Suprapubic skin (tissue), 4 donors: ENCODE measurements at regions not wholly inside any gene's neighbourhood (a gene's known extent, or its start where the extent isn't known, plus 50 kb on each side); places are given as distances from the start of the nearest gene placed in this dataset.
A peak's percentile ranks its signal among the peaks of the same experiment; 100 is the strongest.

Source experiments
- DNase-seq, 2 donors: peaks; one replicate each; pipeline ENCODE4 v3.0.0-alpha.2; 2019; ENCODE audit warnings: low spot score in 2 of 2
- H3K27ac ChIP-seq: fragments of 200-600 bp; sonication (generic); one replicate; pipeline ENCODE4 v1.5.1; 2019
- H3K27me3 ChIP-seq: fragments of 200-600 bp; sonication (generic); one replicate; pipeline ENCODE4 v1.5.1; 2019
- H3K36me3 ChIP-seq: fragments of 200-600 bp; sonication (generic); one replicate; pipeline ENCODE4 v1.5.1; 2019
- H3K4me1 ChIP-seq: fragments of 200-600 bp; sonication (generic); one replicate; pipeline ENCODE4 v1.5.1; 2019
- H3K4me3 ChIP-seq: fragments of 200-600 bp; sonication (generic); one replicate; pipeline ENCODE4 v1.5.1; 2019; ENCODE audit warnings: mild to moderate bottlenecking
- H3K9me3 ChIP-seq: fragments of 200-600 bp; sonication (generic); one replicate; pipeline ENCODE4 v1.5.1; 2019
- EP300 ChIP-seq: sonication (generic); formaldehyde crosslinking; IDR thresholded peaks from one replicate; pipeline ENCODE4 v1.6.1; 2017; ENCODE audit warnings: antibody characterized with exemption
- POLR2A ChIP-seq, 2 donors: fragments of 450-650 bp; IDR thresholded peaks; one replicate each; pipeline ENCODE4 v1.6.1; 2017; ENCODE audit warnings: antibody characterized with exemption in 2 of 2, mild to moderate bottlenecking in 2 of 2, moderate library complexity in 2 of 2
- POLR2AphosphoS5 ChIP-seq, 3 donors: sonication (generic); formaldehyde crosslinking; IDR thresholded peaks; one replicate each; pipeline ENCODE4 v1.6.1; 2017; ENCODE audit warnings: antibody characterized with exemption in 3 of 3
- WGBS: methylation state at CpG from one replicate; pipeline ENCODE4 v1.1.5; 2018; 5-methylcytosine and 5-hydroxymethylcytosine counted together
- TF ChIP-seq, protein P1 (sequence below), 2 donors: fragments of 200-600 bp in 1 of 2; fragments of 450-650 bp in 1 of 2; sonication (generic) in 1 of 2; IDR thresholded peaks; one replicate each; pipeline ENCODE4 v1.5.1; 2016 to 2019; ENCODE audit warnings: antibody characterized with exemption in 2 of 2, mild to moderate bottlenecking in 1 of 2, moderate library complexity in 1 of 2

DNA sequence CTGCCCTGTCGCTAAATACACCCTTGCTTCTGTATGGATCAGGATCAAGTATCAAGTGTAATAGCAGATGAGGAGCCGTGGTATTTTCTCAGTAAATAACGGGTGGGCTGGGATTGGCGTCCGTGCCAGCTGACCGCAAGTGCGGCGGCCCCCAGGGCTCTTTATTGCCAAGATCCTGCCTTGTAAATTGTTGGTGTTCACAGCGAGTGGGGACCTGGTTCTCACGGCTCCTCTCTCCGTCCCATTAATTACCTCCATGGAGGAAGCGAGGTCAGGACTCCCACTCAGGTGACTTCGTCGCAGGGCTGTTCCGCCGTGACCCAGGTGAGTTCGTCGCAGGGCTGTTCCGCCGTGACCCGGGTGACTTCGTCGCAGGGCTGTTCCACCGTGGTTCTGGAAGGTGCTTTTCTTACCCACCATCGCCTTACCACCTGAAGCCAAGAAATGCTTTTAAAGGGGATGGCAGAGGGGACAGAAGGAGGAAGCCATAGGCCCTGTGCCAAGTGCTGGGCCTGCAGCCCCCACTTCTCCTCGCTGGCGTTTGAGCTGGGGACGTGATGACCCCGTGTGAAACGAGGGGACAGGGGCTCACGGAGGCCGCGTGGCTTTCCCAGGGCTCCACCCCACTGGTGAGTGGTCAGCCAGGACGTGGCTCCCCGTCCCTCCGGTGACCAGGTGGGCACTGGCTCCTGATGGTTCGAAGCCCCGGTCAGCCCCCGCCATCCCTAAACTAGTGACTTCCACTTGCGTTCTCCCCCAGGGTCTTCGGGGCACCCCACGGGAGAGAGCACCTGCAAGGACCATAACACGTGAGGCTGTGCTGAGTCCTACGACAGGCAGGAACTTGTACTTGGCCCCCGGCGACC, 118.4 kb downstream of the TWIST2 start:
- H3K9me3 ChIP-seq: no peaks in the 10 kb centered on the region
- TF ChIP-seq, protein P1, sequence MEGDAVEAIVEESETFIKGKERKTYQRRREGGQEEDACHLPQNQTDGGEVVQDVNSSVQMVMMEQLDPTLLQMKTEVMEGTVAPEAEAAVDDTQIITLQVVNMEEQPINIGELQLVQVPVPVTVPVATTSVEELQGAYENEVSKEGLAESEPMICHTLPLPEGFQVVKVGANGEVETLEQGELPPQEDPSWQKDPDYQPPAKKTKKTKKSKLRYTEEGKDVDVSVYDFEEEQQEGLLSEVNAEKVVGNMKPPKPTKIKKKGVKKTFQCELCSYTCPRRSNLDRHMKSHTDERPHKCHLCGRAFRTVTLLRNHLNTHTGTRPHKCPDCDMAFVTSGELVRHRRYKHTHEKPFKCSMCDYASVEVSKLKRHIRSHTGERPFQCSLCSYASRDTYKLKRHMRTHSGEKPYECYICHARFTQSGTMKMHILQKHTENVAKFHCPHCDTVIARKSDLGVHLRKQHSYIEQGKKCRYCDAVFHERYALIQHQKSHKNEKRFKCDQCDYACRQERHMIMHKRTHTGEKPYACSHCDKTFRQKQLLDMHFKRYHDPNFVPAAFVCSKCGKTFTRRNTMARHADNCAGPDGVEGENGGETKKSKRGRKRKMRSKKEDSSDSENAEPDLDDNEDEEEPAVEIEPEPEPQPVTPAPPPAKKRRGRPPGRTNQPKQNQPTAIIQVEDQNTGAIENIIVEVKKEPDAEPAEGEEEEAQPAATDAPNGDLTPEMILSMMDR (IDR thresholded peaks at IDR 0.05): no peak
- TF ChIP-seq POLR2A (IDR thresholded peaks at IDR 0.05): no peak
- TF ChIP-seq POLR2AphosphoS5 (IDR thresholded peaks at IDR 0.05): no peak
- TF ChIP-seq EP300: no peak
- H3K36me3 ChIP-seq: no peaks in the 10 kb centered on the region
- 93% methylated on average over 38 of the region's 46 CpGs for WGBS
- no peak overlapping the region for H3K4me3 ChIP-seq
- peaks cover 13% of the 10 kb centered on the region for H3K27me3 ChIP-seq
- H3K27ac ChIP-seq: no peak overlapping the region
- DNase-seq: peak in 1 of 2 donors; percentile 68
- H3K4me1 ChIP-seq: no peaks in the 10 kb centered on the region

DNA sequence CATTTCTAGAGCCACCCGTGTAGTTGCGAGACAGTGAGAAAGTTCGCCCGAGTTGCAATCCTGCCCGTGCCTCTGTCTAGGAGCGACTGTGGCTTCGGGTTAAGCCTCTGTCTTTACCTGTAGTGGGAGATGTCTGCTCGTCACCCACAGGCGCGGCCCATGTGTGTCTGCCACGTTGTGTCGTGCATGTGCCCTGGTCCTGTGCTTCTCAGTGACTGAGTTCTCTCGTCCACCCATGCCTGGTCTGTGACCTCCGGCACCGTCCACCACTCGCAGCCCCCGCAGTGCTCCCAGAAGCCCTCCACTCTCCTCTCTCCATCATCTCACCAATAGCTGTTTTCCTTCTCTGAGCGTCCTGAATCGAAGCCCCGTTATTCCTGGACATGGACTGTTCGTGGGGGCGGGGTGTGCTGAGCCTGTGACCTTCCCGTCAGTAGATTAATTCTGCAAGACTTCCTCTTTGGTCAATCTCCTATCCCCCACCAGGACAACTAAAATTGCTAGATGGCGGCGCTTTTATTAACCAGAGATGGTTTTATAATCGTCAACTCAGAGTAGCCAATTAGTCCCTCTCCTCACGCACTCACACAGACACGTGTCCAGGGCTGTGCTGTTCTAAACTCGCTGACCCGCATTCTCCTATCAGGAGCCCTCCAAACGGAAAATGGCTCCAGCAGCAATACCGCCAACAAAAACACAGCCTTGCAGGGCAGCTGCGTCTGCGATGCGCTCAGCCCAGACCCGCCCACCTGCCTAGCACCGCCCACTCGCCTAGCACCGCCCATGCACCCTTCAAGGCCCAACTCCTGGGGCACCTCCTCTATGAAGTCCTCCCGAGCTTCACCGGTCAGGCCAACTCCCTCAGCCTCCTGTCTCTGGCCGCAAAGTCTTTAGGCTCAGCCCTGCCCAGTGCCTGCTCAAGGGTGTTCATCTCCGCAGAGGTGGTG, 119.4 kb downstream of the TWIST2 start:
- peak in 1 of 2 donors; percentile 75 for DNase-seq
- 81% methylated on average over 38 of the region's 43 CpGs for WGBS

DNA sequence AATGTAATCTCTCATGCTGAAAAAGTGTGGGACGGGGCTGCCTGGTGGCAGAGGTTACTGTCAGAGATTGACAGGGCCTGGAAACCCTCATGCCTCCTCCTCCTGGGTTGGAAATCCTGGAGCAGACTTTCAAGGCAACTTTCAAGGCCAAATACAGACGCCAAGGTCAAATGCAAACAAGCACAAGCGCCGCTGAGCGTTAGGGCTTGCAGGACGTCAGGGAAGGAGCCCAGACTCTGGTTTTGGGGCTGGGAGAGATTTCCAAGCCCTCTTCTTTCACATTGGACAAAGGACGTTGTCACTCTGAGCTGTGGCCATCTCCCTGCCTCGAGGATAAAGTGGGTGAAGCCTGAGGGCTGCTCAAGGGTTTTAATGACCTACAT, 120.1 kb downstream of the TWIST2 start:
- 87% methylated on average over 8 of the region's 8 CpGs for WGBS
- no peaks in the 10 kb centered on the region for H3K9me3 ChIP-seq
- H3K4me1 ChIP-seq: peaks cover under 1% of the 10 kb centered on the region
- H3K27ac ChIP-seq: no peak overlapping the region
- H3K36me3 ChIP-seq: no peaks in the 10 kb centered on the region
- H3K27me3 ChIP-seq: peaks cover 15% of the 10 kb centered on the region
- no peak for DNase-seq
- no peak overlapping the region for H3K4me3 ChIP-seq
- TF ChIP-seq, protein P1 (IDR thresholded peaks at IDR 0.05): no peak

More for the DNA sequence above, 119.4 kb downstream of the TWIST2 start:
- TF ChIP-seq, protein P1 (IDR thresholded peaks at IDR 0.05): no peak
- TF ChIP-seq POLR2AphosphoS5 (IDR thresholded peaks at IDR 0.05): no peak
- no peak for TF ChIP-seq EP300
- no peak for TF ChIP-seq POLR2A (IDR thresholded peaks at IDR 0.05)
- H3K27me3 ChIP-seq: peaks cover 15% of the 10 kb centered on the region
- no peaks in the 10 kb centered on the region for H3K4me1 ChIP-seq
- no peak overlapping the region for H3K4me3 ChIP-seq
- H3K36me3 ChIP-seq: no peaks in the 10 kb centered on the region
- H3K27ac ChIP-seq: no peak overlapping the region
- H3K9me3 ChIP-seq: no peaks in the 10 kb centered on the region

DNA sequence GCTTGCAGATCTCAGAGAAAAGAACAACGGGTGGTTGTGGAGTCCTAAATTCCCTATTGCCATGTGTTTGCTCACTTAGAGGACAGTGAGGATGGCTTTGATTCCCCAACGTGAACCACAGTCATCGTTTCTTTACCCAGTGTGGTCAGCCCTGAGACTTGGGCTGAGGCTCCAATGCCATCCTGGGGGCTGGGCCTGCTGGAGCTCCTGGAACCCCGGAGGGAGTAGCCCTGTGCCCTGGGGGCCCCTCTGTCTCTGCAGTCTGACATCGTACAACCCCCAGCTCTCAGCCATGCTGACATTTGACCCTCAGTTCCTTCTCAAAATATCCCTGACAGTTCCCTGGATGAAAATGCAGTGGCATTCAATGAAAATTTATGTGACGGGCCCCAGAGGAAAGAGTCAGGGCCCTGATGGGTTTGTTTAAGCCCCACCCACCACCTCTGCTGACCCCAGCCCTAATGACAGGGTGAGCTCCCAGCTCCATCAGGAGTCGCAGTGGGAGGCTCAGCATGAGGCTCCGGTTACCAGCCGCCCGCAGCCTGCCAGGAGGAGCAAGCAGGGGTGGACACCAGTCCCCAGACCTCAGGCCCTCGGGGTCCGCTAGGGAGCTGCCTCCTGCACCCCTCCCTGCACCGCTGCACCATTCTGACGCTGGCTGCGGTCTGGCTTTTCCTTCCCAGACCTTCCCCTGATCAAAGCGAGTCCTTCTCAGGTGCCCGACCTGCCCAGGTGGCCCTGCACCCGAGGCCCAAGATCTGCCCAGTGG, 120.9 kb downstream of the TWIST2 start:
- H3K9me3 ChIP-seq: no peaks in the 10 kb centered on the region
- H3K27me3 ChIP-seq: peaks cover 15% of the 10 kb centered on the region
- no peak for DNase-seq

More for the DNA sequence above, 120.9 kb downstream of the TWIST2 start:
- Histone ChIP-seq H3K4me3 (no peak overlapping the region), H3K4me1 (peaks cover 9% of the 10 kb centered on the region), H3K36me3 (no peaks in the 10 kb centered on the region), H3K27ac (no peak overlapping the region)
- 82% methylated on average over 4 of the region's 18 CpGs for WGBS
- TF ChIP-seq EP300 (no peak), POLR2AphosphoS5 (IDR thresholded peaks at IDR 0.05) (no peak), POLR2A (IDR thresholded peaks at IDR 0.05) (no peak)
- TF ChIP-seq, protein P1 (IDR thresholded peaks at IDR 0.05): no peak
